ENCODE measurements at regions not wholly inside any gene's neighbourhood (a gene's known extent, or its start where the extent isn't known, plus 50 kb on each side); places are given as distances from the start of the nearest gene placed in this dataset.

DNA sequence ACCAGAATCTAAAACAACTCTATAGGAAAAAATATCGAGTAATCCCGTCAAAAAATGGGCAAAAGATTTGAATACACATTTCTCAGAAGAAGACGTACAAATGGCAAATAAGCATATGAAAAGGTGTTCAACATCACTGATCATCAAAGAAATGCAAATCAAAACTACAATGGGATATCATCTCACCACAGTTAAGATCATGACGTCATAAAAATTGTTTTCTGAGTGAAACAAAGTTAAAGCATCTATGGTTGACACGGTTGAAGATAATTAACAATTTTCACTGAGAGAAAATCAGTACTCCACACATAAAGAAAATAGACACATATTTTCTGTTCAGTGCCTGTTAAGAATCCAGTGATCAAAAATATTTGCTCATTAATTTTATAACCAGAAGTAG, 1010.8 kb upstream of the ADGRL3 start:
- Mint-ChIP-seq H3K36me3 (no peaks in the 10 kb centered on the region), H3K4me1 (ENCODE audit: unreplicated experiment) (no peaks in the 10 kb centered on the region), H3K27ac (no peak overlapping the region), H3K4me3 (no peak overlapping the region), H3K27me3 (no peaks in the 10 kb centered on the region), H3K9me3 (peaks cover 11% of the 10 kb centered on the region)
- DNase-seq (ENCODE audit: extremely low spot score, unreplicated experiment): no peak
- TF ChIP-seq, protein P1, sequence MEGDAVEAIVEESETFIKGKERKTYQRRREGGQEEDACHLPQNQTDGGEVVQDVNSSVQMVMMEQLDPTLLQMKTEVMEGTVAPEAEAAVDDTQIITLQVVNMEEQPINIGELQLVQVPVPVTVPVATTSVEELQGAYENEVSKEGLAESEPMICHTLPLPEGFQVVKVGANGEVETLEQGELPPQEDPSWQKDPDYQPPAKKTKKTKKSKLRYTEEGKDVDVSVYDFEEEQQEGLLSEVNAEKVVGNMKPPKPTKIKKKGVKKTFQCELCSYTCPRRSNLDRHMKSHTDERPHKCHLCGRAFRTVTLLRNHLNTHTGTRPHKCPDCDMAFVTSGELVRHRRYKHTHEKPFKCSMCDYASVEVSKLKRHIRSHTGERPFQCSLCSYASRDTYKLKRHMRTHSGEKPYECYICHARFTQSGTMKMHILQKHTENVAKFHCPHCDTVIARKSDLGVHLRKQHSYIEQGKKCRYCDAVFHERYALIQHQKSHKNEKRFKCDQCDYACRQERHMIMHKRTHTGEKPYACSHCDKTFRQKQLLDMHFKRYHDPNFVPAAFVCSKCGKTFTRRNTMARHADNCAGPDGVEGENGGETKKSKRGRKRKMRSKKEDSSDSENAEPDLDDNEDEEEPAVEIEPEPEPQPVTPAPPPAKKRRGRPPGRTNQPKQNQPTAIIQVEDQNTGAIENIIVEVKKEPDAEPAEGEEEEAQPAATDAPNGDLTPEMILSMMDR (conservative IDR thresholded peaks at IDR 0.05): no peak

DNA sequence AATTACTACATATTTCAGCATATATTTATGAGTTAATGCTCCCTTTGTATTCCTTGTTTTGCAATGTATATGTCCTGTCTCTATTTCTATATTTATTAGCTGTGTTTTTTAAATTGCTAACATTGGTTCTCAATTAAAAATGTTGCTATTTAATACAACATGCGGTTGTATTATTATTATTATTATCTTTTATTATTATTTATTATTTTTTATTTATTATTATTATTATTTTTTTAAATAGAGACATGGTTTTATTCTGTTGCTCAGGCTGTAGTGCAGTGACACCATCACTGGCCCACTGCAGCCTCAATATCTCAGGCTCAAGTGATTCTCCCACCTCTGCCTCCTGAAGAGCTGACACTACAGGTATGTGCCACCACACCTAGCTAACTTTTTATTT, 1005.9 kb upstream of the ADGRL3 start:
- no peak for DNase-seq (ENCODE audit: extremely low spot score, unreplicated experiment)
- Mint-ChIP-seq H3K4me1 (ENCODE audit: unreplicated experiment) (no peaks in the 10 kb centered on the region), H3K36me3 (no peaks in the 10 kb centered on the region), H3K27me3 (no peaks in the 10 kb centered on the region), H3K27ac (no peak overlapping the region), H3K4me3 (no peak overlapping the region), H3K9me3 (peaks cover 6% of the 10 kb centered on the region)
- TF ChIP-seq, protein P1 (conservative IDR thresholded peaks at IDR 0.05): no peak

DNA sequence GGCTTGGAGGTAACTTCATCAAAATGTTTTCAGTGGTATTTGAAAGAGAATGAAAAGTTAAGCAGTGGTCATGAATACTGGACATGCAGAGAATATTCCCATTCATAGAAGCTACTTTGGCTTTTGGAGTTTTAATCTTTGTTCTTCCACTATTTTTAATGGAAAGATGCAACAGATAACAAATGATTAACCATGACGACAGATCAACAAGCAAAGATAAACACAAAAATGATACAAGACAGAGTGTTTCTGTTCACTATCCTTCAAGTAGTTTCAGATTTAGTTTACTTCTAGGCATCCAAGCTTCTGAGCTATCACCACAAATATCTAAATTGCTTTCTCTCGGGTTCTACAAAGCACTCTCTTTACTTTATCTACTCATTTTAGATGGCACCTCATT, 1004.9 kb upstream of the ADGRL3 start:
- Mint-ChIP-seq H3K27ac (no peak overlapping the region), H3K27me3 (no peaks in the 10 kb centered on the region), H3K4me3 (no peak overlapping the region), H3K4me1 (ENCODE audit: unreplicated experiment) (no peaks in the 10 kb centered on the region), H3K9me3 (peaks cover 6% of the 10 kb centered on the region), H3K36me3 (no peaks in the 10 kb centered on the region)
- TF ChIP-seq, protein P1 (conservative IDR thresholded peaks at IDR 0.05): no peak
- no peak for DNase-seq (ENCODE audit: extremely low spot score, unreplicated experiment)

DNA sequence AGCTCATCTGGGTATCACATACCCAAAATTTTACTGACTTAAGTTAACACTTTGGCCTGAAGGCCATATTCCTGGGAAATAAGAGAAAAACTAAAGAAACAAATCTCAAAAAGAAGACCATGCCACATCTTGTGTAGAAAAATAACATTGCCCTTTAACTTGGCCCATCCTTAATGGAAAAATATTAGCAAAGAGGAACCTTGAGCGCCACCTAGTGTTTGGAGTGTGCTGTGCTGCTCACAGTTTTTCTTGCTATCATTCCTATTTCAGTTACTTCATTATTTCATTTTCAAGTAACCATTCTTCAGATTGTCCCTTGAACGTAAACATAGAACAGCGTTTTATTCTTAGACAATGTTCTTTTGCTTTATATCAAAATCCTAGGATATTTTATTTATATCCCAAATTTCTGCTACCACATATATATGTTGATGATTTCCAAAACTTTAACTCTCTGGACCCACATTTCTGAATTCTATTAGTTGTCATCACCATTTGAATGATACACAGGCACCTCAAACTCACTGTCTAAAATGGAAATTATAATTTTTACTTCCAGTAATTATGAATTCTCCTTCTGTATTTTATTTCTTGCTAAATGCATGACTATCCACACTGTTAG, 999.0 kb upstream of the ADGRL3 start:
- H3K9me3 Mint-ChIP-seq: no peaks in the 10 kb centered on the region
- no peaks in the 10 kb centered on the region for H3K36me3 Mint-ChIP-seq
- no peak overlapping the region for H3K27ac Mint-ChIP-seq
- TF ChIP-seq, protein P1 (conservative IDR thresholded peaks at IDR 0.05): peak; percentile 94
- no peak overlapping the region for H3K4me3 Mint-ChIP-seq
- DNase-seq (ENCODE audit: extremely low spot score, unreplicated experiment): no peak
- no peaks in the 10 kb centered on the region for H3K27me3 Mint-ChIP-seq
- no peaks in the 10 kb centered on the region for H3K4me1 Mint-ChIP-seq (ENCODE audit: unreplicated experiment)

DNA sequence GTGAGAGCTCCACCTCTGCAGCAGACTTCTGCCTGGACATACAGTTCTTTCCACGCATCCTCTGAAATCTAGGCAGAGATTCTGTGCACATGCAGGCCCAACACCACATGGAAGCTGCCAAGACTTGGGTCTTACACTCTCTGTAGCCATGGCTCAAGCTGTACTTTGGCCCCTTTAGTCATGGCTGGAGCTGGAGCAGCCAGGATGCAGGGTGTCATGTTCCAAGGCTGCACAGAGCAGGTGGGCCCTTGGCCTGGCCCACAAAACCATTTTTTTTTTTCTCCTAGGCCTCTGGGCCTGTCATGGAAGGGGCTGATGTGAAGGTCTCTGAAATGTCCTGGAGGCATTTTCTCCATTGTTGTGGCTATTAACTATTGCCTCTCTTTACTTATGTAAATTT, 990.5 kb upstream of the ADGRL3 start:
- Mint-ChIP-seq H3K36me3 (no peaks in the 10 kb centered on the region), H3K27me3 (no peaks in the 10 kb centered on the region), H3K4me3 (no peak overlapping the region), H3K27ac (no peak overlapping the region), H3K4me1 (ENCODE audit: unreplicated experiment) (no peaks in the 10 kb centered on the region), H3K9me3 (peaks cover 7% of the 10 kb centered on the region)
- TF ChIP-seq, protein P1 (conservative IDR thresholded peaks at IDR 0.05): no peak
- no peak for DNase-seq (ENCODE audit: extremely low spot score, unreplicated experiment)

DNA sequence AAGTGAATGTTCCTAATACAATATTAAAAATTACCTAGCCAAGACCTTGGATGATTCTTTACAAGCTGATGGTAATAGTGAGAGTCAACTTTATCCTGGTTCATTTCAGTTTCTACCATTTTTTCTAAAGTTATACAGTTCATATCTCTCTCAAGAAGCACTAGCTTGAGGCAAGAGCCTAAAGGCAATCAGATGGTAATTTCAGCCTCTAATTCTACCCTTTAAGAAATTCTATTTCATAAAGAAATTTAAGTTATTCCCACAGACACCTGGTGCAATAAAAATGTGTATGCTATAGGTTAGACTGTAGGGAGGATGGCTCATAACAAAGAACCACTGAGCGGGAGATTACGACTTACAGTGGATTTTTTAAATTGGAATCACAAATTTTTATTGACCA, 984.2 kb upstream of the ADGRL3 start:
- no peaks in the 10 kb centered on the region for H3K9me3 Mint-ChIP-seq
- H3K4me1 Mint-ChIP-seq (ENCODE audit: unreplicated experiment): no peaks in the 10 kb centered on the region
- H3K4me3 Mint-ChIP-seq: no peak overlapping the region
- no peak for DNase-seq (ENCODE audit: extremely low spot score, unreplicated experiment)
- no peaks in the 10 kb centered on the region for H3K27me3 Mint-ChIP-seq
- no peak overlapping the region for H3K27ac Mint-ChIP-seq
- no peaks in the 10 kb centered on the region for H3K36me3 Mint-ChIP-seq
- TF ChIP-seq, protein P1 (conservative IDR thresholded peaks at IDR 0.05): no peak

All from type B pancreatic cell (in vitro differentiated cells).